ENCODE measurements at regions not wholly inside any gene's neighbourhood (a gene's known extent, or its start where the extent isn't known, plus 50 kb on each side); places are given as distances from the start of the nearest gene placed in this dataset.

- no peak for DNase-seq
Observed at GRCh38 chr6:100130630-100131029, 136.6 kb upstream of the MCHR2 start.

DNA sequence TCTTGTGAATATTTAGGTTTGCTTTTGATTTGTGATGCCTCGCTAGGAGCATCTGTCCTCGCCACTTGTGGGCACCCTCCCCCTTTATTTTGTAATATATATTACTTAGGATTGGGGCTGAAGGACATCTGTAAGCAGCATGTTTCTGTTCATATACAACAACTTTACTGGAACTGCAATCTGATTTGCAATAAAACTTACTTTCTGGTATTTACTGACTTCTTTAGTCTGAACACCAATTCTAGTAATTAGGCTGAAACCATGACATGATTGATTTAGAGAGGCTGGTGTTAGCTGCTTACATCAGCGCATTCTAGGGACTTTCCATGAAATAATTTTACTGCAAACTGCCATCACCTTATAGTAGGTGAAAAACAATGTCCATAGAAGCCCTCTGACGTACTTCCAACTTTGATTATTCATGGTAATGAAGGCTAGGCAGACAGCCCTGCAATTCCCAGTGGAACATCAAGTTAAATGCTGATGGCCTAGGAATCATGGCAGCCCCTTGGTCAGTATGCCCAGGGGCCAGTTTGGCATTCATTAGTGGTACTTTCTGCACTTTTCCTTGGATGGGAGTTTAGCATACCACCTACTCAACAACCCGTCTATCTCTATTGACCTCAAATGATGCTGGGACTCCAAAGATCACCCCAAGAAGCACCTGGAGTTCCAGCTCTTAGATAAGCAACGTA is 132.9 kb upstream of the MCHR2 start:
- DNase-seq: no peak

DNA sequence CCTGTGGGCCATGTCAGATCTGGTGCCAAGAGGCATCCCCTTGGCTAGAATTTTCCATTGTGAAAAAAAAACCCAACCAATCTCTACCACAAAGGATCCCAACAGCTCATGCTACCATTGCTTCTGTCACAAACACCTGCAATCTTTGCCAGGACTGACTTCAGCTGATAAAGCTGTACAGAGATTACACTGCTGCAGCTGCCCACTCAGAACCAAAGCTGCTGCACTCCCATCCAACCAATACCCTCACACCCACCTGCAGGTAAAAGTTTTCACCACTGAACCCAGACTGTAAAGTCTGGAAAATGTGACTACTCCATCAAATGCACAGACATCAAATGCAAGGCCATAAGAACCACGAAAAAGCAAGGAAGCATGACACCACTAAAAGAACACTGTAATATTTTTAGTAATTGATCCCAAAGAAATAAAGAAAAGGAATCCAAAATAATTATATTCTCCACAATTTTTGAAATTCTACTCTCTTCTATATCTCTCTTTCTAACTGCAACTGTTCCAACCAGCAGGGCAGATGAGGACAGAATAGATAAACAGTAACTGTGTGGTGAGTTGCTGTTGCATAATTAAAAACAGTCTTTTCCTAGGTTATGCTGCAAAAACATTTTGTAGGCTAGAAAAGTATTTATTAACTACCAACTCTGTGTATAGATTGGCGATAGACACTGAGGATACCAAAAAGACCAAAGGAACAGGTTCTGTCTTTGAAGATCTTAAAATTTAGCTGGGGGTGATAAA is 128.0 kb upstream of the MCHR2 start:
- DNase-seq: no peak

DNA sequence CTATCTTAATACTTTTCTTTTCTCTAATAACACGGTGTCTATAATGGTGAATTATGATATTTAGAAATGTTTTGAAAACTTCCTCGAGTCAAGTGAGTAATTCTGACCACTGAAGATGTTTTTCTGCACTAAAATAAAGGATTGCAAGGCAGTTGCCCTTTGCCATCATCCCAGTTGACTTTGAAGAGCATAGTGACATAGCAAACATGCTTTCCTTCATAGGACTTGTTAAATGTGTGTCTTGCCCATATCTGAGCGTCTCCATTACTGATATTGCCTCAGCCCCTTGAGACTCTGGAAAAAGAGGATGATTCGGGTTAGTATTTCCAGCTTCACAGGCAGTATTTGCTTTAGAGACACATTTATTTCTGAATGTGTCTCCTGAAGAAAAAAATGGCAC is 125.2 kb upstream of the MCHR2 start:
- DNase-seq: no peak

- no peak for DNase-seq
Observed at GRCh38 chr6:100118301-100118700, 124.3 kb upstream of the MCHR2 start.

- no peak for DNase-seq
Observed at GRCh38 chr6:100117680-100118079, 123.7 kb upstream of the MCHR2 start.

GRCh38 chr6:100116411-100117194 is 122.6 kb upstream of the MCHR2 start:
- peak; percentile 56 for DNase-seq

DNA sequence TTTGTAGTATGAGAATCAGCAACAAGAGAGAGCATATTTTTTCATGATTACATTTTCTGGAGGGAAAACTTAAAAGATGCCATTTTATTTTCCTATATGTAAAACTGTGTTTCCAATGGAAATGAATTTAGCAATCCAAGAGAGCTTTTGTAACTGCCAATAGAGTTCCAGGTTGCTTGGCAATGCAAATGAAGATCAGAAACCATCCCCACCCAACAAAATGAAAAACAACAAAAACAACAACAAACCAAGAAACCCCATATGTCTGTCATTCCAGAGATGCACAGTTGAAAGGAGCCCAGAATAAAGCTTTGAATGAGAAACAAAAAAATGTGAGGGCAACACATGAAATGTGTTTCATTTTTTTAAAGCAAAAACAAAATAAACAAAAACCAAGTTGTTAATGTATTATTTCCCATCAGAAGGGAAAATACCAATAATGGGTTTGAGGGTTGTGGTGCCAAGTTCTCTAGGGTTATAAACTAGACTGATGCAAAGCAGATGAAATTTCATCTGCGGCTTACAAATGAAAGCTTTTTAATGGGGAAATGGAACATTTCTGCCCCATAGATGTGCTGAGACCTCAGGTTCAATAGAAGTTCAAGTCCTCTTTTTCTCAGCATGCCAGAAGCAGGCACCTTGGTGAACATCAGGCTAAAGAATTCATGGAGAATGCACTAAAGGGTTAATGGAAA is 121.5 kb upstream of the MCHR2 start:
- DNase-seq: no peak

DNA sequence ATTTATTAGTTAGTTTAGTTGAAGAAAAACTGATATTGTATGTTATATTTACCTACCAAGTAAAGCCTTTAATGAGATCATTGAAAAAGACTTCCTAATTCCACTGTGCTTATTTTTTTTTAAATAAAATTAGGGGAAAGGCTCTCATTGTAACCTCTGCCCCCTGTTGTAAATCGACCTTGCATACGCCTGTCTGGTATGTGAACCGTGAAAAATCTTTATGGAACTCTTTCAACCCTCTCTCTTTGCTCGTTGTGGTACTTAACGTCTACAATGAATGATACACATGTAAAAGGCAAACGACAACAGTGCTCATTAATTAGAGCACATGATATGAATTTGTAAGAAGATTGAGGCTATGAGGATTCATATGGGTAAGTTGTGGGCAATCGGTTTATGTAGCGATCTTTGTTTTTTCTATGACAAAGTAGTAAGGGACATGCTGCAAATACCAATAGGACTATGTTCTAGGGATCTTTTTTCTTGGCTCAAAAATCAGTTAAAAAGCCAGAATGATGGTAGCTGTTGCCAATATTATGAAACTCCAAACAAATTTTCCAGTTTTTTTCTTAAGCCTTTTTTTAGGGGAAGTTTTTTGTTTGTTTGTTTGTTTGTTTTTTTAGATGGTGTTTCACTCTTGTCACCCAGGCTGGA is 119.0 kb upstream of the MCHR2 start:
- no peak for DNase-seq

GRCh38 chr6:100105919-100106529 is 112.0 kb upstream of the MCHR2 start:
- no peak for DNase-seq

DNA sequence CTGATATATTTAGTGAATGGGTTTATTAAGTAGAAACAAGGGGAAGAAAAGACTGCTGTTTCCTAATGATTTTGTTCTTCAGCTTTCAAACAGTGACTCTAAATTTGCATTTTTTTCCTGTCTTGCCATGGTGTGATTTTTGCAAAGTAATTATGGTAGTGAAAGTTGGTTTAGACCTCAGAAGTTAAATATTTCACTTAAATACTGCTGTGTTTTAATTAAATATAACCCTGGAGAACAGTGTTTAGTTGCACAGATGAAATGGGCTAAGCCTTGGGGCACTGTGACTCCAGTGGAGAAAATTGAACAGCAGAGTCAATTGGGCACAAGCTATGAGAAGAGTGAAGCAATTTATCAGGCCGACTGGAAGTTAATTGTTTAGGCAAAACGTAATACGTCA is 111.1 kb upstream of the MCHR2 start:
- DNase-seq: no peak

DNA sequence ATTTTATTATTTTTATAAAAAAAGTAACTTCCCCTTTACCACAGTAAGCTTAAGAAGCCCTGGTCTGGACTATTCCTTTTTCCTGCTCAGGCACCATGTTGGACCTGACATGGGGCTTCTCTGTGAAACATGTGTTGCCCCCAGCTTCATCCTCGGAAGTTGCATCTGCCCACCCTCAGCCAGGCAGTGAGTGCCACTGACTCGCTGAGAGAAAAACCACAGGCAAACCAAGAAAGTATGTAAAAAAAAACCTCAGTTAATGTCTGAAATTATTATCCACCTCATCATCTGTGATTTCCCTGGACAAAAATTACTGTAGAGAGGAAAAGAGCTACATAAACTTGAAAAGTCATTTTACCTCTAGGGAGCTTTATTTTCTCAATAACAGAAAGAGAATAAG is 109.9 kb upstream of the MCHR2 start:
- no peak for DNase-seq

DNA sequence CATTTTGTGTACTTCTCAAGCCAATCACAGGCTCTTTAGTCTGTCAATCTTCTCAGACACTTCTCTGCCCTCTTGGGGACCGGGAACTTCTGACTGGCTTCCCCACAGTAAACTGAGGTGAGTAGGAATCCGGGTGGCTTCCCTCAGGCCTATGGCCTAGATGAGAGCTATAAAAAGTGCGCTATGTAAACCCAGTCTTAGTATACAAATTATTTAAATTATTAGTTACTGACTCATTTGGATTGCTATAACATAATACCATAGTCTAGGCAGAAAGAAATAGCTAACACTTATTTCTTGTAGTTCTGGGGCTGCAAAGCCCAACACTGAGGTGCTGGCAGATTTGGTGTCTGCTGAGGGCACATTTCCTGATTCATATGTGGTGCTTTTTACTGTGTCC is 109.2 kb upstream of the MCHR2 start:
- no peak for DNase-seq

DNA sequence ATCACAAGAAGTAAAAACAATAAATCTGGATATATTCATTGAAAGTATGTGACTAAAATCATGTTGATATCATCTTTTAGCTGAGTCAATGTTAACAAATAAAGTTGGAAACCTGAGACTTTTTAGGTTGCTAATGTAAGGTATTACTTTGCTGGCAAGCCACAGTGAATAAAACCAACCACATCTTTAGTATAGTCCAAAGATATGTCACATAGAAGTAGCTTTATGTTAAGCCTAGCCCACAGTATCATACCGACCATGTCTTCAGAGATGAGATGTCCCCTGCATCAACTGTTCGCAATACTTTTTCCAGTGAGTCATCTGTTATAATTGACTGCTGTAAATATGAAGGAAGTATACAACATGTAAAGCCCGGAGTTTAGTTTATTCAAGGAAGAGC is 107.6 kb upstream of the MCHR2 start:
- no peak for DNase-seq

DNA sequence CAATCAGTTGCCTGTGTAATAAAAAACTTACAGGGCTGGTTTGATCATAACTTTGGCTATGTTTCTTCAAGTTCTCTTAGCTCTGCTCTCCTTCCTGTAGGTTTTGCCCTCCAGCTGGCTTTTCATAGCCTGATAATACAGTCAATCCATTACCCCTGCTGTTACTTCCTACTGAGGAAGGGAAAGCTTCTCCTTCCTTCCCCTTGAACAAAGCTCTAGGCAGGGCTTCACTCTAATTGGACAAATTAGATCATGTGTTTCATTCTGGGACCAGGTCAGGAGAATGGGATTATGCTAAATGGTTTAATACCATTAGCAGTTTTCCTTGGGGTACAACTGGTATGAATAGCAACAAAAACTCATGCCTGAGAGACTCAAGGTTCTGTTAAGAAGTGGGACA is 106.8 kb upstream of the MCHR2 start:
- DNase-seq: no peak

GRCh38 chr6:100099189-100100074 is 105.4 kb upstream of the MCHR2 start:
- no peak for DNase-seq

DNA sequence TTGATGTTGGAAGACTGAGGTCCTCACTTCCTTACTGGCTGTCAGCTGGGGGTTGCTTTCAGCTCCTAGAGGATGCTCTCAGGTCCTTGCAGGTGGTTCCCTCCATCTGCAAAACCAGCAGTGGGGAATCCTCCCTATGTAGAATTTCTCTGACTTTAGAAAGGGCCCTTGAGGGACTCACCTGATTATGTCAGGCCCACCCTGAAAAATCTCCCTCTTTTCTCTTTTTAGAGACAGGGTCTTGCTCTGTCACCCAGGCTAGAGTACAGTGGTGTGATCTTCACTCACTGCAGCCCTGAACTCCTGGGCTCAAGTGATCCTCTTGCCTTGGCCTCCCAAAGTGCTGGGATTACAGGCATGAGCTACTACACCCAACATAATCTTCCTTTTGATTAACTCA is 102.9 kb upstream of the MCHR2 start:
- DNase-seq: no peak

- DNase-seq: no peak
Observed at GRCh38 chr6:100096341-100096740, 102.3 kb upstream of the MCHR2 start.

DNA sequence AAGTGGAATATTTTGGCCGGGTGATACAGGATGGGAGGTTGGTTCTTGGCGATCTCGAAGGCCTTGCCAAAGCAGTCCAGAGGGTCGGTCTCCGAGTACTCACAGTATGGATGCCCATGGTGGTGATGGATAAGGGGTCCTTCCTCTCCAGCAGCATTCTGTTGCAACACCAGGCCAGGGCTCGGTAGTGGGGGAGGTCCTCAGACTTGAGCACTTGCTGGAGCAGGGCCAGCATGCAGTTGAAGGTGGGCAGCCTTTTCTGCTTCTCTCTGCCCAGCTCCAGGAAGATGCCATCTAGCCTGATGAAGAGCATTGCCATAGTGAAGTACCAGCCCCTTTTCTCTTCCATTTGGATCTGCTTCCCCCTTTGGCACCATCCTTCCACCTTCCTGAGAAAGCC is 99.4 kb upstream of the MCHR2 start:
- DNase-seq: no peak

- no peak for DNase-seq
Observed at GRCh38 chr6:100088009-100088408, 94.0 kb upstream of the MCHR2 start.

GRCh38 chr6:100084991-100085364 is 91.0 kb upstream of the MCHR2 start:
- no peak for DNase-seq
